Right hindlimb (tissue), 1 donor: ENCODE measurements at regions not wholly inside any gene's neighbourhood (a gene's known extent, or its start where the extent isn't known, plus 50 kb on each side); places are given as distances from the start of the nearest gene placed in this dataset.

Source experiments
- DNase-seq: peaks from one replicate; pipeline ENCODE4 v3.0.0-alpha.2; 2018

- no peak for DNase-seq
Measured at GRCh38 chr7:40966693-40967092, 736.2 kb downstream of the INHBA start.

GRCh38 chr7:40965774-40966173, 737.1 kb downstream of the INHBA start:
- DNase-seq: no peak

GRCh38 chr7:40965016-40965415, 737.9 kb downstream of the INHBA start:
- DNase-seq: no peak

- no peak for DNase-seq
Measured at GRCh38 chr7:40964610-40965009, 738.3 kb downstream of the INHBA start.

GRCh38 chr7:40959955-40960354, 742.9 kb downstream of the INHBA start:
- no peak for DNase-seq

GRCh38 chr7:40948239-40948638, 754.7 kb downstream of the INHBA start:
- DNase-seq: no peak

- no peak for DNase-seq
Measured at GRCh38 chr7:40947566-40947965, 755.3 kb downstream of the INHBA start.

GRCh38 chr7:40946549-40946948, 756.3 kb downstream of the INHBA start:
- DNase-seq: no peak

GRCh38 chr7:40945788-40946187, 757.1 kb downstream of the INHBA start:
- DNase-seq: no peak

- DNase-seq: no peak
Measured at GRCh38 chr7:40944981-40945585, 757.8 kb downstream of the INHBA start.

GRCh38 chr7:40937879-40938278, 765.0 kb downstream of the INHBA start:
- no peak for DNase-seq

- DNase-seq: no peak
Measured at GRCh38 chr7:40935435-40935834, 767.5 kb downstream of the INHBA start.

- no peak for DNase-seq
Measured at GRCh38 chr7:40923626-40924025, 779.3 kb downstream of the INHBA start.

GRCh38 chr7:40922316-40922670, 780.6 kb downstream of the INHBA start:
- DNase-seq: no peak

- DNase-seq: no peak
Measured at GRCh38 chr7:40921589-40922315, 781.1 kb downstream of the INHBA start.

- no peak for DNase-seq
Measured at GRCh38 chr7:40918701-40919271, 784.0 kb downstream of the SUGCT start.

GRCh38 chr7:40916813-40917212, 782.0 kb downstream of the SUGCT start:
- no peak for DNase-seq

GRCh38 chr7:40915071-40915470, 780.3 kb downstream of the SUGCT start:
- DNase-seq: no peak
